Mucosa of rectum (tissue), 2 donors: ENCODE measurements at regions not wholly inside any gene's neighbourhood (a gene's known extent, or its start where the extent isn't known, plus 50 kb on each side); places are given as distances from the start of the nearest gene placed in this dataset.

Experiments
- H3K27ac ChIP-seq, 2 donors: one replicate each; pipeline ENCODE4 v1.7.0; 2013; ENCODE audit warnings: inconsistent platforms in 2 of 2, low read depth in 2 of 2, low read length in 2 of 2
- H3K27me3 ChIP-seq, 2 donors: one replicate each; pipeline ENCODE4 v1.7.0; 2013; ENCODE audit warnings: low read length in 2 of 2; ENCODE audit not compliant: control insufficient read depth in 2 of 2, insufficient read depth in 2 of 2
- H3K36me3 ChIP-seq, 2 donors: one replicate each; pipeline ENCODE4 v1.7.0; 2013; ENCODE audit warnings: low read length in 2 of 2; ENCODE audit not compliant: control insufficient read depth in 2 of 2, insufficient read depth in 2 of 2
- H3K4me1 ChIP-seq, 2 donors: one replicate each; pipeline ENCODE4 v1.7.0; 2013; ENCODE audit warnings: low read length in 2 of 2, mild to moderate bottlenecking in 1 of 2; ENCODE audit not compliant: control insufficient read depth in 2 of 2, insufficient read depth in 2 of 2
- H3K4me3 ChIP-seq, 2 donors: one replicate each; pipeline ENCODE4 v1.7.0; 2013; ENCODE audit warnings: low read length in 2 of 2
- H3K9ac ChIP-seq, 2 donors: one replicate each; pipeline ENCODE4 v1.7.0; 2013; ENCODE audit warnings: low read length in 2 of 2, low read depth in 1 of 2, mild to moderate bottlenecking in 1 of 2
- H3K9me3 ChIP-seq, 2 donors: one replicate each; pipeline ENCODE4 v1.7.0; 2013; ENCODE audit warnings: low read length in 2 of 2; ENCODE audit not compliant: control insufficient read depth in 2 of 2
- donor health status: healthy.
- donor health status: Normal muscosa, but diverticular disease.

DNA sequence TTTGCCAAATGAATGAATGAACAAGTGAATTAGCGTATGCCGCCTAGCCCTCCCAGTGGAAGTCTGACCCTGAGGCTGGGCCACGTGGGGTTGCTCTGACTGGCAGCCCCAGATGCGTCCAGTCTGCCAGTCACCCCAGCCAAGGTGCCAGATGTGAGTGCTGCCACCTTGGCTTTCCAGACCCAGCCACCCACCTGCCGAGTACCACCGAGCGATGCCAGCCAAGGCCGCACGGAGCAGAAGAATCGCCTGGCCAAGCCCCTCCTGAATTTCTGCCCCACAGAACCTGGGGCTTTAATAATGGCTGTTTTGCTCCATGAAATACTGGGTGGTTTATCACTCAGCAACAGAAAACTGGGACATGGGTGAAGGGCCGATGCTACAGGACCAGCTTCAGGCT, 59.3 kb downstream of the ADRA2C start:
- no peak overlapping the region for H3K4me3 ChIP-seq
- H3K9me3 ChIP-seq: no peaks in the 10 kb centered on the region
- H3K27me3 ChIP-seq: no peaks in the 10 kb centered on the region
- no peaks in the 10 kb centered on the region for H3K36me3 ChIP-seq
- no peak overlapping the region for H3K9ac ChIP-seq
- no peak overlapping the region for H3K27ac ChIP-seq
- peaks cover 0 to 7% of the 10 kb centered on the region in 2 donors for H3K4me1 ChIP-seq

DNA sequence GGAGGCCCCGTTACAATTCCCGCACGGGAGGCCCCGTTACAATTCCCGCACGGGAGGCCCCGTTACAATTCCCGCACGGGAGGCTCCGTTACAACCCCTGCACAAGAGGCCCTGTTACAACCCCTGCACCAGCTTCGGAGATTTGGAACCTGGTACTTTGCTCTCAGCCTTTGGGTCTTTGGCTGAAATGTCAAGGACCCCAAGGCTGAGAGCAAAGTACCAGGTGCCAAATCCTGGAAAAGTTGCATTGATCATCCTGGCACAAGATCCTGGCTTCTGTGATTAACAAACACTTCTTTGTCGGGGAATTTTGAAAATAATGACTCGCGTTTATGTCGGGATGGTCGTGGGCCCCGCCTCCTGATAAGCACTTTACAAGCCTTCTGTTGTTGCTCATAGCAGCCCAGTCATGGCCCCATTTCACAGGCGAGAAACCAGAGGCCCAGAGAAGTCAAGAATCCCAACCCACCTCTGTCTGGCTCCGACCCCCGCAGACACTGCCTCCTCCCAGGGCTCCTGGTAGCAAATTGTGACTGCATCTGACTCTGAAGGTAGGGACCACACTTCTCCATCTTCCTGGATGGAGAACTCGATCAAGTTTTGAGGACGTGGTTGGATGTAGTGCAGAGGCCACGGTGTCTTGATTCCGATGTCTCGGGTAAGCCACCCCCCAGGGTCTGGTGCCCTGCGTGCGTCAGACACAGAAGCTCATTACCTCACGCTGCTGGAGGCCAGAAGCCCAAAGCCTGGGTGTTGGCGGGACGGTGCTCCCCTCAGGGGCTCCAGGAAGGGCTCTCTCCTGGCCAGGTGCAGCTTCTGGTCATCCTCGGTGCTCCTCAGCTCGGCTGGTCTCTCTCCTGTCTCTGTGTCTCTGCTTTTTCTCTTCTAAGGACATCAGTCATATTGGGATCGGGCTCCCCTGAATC, 60.3 kb downstream of the ADRA2C start:
- no peaks in the 10 kb centered on the region for H3K36me3 ChIP-seq
- no peak overlapping the region for H3K9ac ChIP-seq
- peaks cover 0 to 7% of the 10 kb centered on the region in 2 donors for H3K4me1 ChIP-seq
- no peaks in the 10 kb centered on the region for H3K9me3 ChIP-seq
- no peak overlapping the region for H3K4me3 ChIP-seq
- no peak overlapping the region for H3K27ac ChIP-seq
- H3K27me3 ChIP-seq: no peaks in the 10 kb centered on the region

DNA sequence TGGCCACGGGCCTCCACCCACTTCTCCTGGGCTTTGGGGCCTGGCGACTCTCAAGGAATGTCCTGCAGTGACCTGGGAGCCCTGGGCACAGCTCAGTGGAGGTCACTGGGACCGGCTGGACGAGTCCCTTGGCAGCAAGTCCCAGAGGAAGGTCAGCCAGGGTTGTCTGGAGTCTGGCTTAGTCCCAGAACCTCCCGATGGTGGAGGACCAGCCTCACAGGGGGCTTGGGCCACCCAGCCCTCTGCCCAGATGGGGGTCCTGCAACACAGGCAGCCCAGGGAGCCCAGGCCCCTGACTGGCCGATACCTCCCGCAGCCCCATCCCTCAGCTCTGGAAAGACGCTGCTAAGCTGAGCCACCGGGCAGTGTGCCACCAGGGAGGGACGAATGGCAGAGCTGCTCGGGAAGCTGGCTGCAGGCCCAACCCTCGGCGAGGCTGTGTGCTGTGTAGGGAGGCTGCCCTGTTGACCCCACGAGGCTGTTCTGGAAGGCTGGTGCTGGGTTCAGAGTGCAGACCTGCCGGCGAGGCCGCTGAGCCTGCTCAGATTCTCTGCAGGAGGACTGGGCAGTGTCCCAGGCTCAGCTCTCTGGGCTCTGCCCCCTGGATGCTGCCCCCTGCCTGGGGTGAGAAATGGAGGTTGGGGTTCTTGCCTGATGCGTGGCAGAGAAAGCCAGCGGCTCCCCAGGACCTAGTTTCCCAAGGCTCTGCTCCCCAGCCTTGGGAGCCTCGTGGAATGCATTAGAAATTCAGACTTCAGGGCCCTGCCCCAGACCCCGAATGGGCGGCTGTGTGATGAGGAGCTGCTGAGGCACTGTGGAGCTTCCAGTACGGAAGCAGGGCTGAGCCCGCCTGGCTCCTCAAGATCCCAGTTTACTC, 61.7 kb downstream of the ADRA2C start:
- H3K27me3 ChIP-seq: no peaks in the 10 kb centered on the region
- peaks cover 0 to 7% of the 10 kb centered on the region in 2 donors for H3K4me1 ChIP-seq
- no peak overlapping the region for H3K4me3 ChIP-seq
- no peaks in the 10 kb centered on the region for H3K36me3 ChIP-seq
- H3K9me3 ChIP-seq: no peaks in the 10 kb centered on the region
- no peak overlapping the region for H3K9ac ChIP-seq
- no peak overlapping the region for H3K27ac ChIP-seq

DNA sequence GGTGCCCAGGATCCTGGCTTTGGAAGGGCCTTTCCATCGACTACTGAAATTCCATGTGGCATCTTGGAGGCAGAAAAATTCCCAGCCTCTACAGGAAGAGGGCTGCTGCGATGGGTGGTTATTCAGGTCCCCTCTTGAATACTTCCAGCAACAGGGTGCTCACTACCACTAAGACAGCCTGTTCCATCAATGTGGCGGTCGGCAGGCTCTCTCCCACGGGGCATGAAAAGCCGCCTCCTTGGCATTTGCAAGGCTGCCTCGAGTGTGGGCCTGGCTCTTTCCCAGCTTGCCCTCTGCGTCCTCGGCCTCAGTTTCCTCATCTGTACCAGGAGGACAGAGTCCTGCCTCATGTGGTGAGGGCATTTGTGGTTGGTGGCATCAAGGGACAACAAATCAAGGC, 62.4 kb downstream of the ADRA2C start:
- H3K36me3 ChIP-seq: no peaks in the 10 kb centered on the region
- no peak overlapping the region for H3K9ac ChIP-seq
- H3K9me3 ChIP-seq: no peaks in the 10 kb centered on the region
- no peak overlapping the region for H3K27ac ChIP-seq
- H3K4me3 ChIP-seq: no peak overlapping the region
- peaks cover 0 to 7% of the 10 kb centered on the region in 2 donors for H3K4me1 ChIP-seq
- H3K27me3 ChIP-seq: no peaks in the 10 kb centered on the region

DNA sequence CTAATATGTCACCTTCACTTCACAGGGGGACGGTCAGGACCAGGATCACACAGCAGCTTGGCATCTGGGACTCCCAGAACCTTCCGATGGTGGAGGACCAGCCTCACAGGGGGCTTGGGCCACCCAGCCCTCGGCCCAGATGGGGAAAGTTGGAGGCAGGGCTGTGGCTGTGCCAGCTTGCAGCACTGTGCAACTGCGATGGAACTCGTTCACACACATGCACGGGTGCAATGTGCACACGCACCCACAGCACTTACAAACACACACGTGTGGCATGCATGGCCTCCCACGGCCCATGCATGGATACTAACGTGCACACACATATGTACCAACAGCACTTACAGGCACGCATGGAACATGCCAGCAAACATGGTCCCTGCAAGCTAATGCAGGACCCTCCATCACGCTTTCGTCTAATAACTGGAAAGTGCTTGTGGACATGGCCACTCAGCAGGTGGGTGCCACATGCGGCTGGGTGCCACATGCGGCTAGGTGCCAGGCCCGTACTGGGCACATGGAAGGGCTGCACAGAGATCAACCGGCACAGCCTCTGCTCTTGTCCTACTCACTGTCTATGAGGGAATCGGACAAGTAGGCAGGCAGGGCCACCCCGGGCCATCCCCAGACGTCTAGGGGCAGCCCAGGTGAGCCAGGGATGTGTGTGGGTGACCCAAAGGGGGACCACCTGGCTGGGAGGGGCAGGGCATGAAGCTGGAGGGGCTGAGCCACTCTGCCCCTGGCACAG, 63.2 kb downstream of the ADRA2C start:
- no peaks in the 10 kb centered on the region for H3K36me3 ChIP-seq
- H3K27me3 ChIP-seq: no peaks in the 10 kb centered on the region
- H3K27ac ChIP-seq: no peak overlapping the region
- no peaks in the 10 kb centered on the region for H3K9me3 ChIP-seq
- no peak overlapping the region for H3K9ac ChIP-seq
- H3K4me3 ChIP-seq: no peak overlapping the region
- peaks cover 0 to 7% of the 10 kb centered on the region in 2 donors for H3K4me1 ChIP-seq

DNA sequence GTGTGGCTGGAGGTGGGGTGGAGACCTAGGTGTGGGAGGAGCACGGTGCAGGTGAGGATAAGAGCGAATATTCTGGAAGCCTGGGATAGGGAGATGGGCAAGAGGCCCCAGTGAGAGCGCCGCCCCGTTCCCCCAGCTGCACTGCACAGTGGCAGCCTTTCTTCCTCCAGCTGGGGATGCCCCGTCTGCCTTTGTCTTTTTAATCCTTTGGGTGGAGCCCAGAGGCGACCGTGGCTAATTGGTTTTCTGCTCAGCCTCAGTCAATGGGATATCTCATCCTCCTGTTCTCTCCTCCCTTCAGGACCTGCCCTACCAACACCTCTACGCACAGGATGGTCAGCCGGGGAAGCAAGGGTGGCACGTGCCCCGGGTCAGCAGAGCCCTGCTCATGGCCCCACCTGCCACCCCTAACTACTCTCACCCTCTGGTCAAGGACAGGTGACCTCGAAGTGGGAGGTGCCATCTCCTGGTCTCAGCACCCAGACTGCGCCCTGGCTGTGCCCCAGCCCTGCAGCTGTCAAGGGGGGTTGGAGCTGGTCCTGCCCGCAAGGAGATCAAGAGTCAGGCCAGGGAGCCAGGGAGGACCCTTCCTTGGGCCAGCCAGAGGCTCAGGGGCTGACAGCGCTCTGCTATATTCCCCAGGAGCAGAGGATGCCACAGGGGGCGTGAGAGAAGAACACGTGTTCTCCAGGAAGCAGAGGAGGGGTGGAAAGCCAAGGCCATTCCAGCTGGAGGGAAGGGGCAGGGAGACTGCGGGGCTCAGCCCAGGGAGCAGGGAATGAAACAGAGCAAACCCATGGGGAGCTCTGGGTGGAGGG, 64.0 kb downstream of the ADRA2C start:
- Histone ChIP-seq H3K9me3 (no peaks in the 10 kb centered on the region), H3K27ac (no peak overlapping the region), H3K4me3 (no peak overlapping the region), H3K9ac (no peak overlapping the region), H3K36me3 (no peaks in the 10 kb centered on the region), H3K27me3 (no peaks in the 10 kb centered on the region), H3K4me1 (peaks cover 0 to 7% of the 10 kb centered on the region in 2 donors)

DNA sequence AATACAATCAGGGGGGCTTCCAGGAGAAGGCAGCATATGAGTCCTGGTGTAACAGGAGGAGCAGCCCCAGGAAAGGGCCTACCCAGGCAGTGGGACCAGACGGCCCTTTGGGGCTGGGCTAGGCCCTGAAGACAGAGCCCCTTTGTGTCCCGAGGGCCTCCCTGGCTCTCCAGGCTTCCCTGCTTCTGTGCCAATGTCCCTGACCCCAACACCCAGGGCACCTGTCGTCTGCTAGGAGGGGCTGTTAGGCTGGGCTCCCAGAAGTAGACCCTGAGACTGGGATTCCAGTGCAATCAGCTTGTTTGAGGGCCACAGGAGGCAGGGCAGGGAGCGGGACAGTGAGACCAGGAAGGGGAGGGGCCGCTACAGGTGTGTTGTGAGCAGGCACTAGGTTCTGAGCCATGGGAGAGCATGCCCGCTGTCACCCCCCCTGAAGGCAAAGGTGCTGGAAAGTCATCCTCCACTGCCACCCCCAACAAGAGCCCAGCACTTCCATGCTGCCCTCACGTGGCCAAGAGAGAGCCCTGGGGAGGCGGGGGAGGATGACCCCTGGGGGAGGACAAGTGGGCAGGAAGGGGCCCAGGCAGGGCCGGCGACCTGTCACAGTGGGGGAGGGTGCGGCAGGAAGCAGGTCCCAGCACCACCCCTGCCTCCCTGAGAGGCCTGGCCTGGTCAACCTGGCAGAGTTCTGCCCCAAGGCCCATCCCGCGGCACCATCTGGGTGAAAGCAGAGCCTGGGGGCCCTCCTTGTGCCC, 64.8 kb downstream of the ADRA2C start:
- peaks cover 0 to 7% of the 10 kb centered on the region in 2 donors for H3K4me1 ChIP-seq
- H3K4me3 ChIP-seq: no peak overlapping the region
- H3K9ac ChIP-seq: no peak overlapping the region
- no peaks in the 10 kb centered on the region for H3K36me3 ChIP-seq
- no peaks in the 10 kb centered on the region for H3K9me3 ChIP-seq
- H3K27ac ChIP-seq: no peak overlapping the region
- no peaks in the 10 kb centered on the region for H3K27me3 ChIP-seq

DNA sequence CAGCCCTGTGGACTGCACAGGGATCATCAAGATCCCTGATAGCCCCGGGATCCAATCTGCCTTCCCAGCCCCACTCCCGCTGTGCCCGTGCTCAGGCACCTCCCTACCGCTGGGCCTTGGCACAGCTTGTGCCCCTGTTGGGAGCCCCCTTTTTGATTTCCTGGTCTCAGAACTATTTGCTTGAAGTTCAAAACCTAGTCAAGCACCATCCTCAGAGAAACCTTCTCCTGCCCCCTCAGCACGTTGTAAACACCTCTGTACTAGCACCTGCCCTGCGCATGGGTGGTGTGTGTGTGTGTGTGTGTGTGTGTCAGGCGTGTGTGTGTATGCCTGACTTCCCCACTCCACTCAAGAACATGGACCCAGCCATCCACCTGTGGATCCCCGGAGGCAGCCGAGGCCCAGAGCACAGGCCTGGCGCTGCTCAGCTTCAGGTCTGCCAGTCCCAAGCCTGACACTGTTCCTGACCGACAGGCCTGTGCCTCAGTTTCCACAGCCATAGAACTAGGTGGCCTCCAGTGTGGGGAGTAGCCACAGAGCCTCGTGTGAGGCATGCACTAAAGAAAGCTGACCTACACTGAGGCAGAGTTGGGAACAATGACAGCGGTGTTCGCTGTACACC, 65.5 kb downstream of the ADRA2C start:
- H3K27me3 ChIP-seq: no peaks in the 10 kb centered on the region
- H3K36me3 ChIP-seq: no peaks in the 10 kb centered on the region
- no peak overlapping the region for H3K9ac ChIP-seq
- H3K9me3 ChIP-seq: no peaks in the 10 kb centered on the region
- H3K27ac ChIP-seq: no peak overlapping the region
- H3K4me3 ChIP-seq: no peak overlapping the region
- peaks cover 0 to 7% of the 10 kb centered on the region in 2 donors for H3K4me1 ChIP-seq
